DMS 273 (cell line): ENCODE measurements at regions not wholly inside any gene's neighbourhood (a gene's known extent, or its start where the extent isn't known, plus 50 kb on each side); places are given as distances from the start of the nearest gene placed in this dataset.

ENCODE experiments used
- DNase-seq: peaks from one replicate; lab custom pipeline; 2025; ENCODE audit not compliant: unreplicated experiment; lab: John Stamatoyannopoulos, UW

DNA sequence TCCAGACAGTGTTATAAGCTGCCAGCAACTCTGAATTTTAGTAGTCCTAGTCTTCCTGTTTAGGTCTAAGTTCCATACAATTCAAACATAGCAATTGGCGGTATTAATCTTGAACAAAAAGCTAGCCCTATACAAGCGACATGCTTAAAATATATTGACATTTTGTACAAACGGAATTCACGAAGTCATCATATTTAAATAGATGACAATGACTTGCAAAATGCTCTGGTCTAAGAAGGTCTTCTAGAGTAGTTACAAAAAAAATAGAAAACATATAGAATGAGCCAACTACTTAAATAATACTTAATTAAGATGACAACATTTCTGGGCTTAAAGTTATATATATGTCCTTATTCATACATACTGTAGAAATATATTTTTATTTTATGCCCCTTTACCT is 446.6 kb downstream of the ANKRD7 start:
- no peak for DNase-seq

GRCh38 chr7:118684796-118685195 is 460.3 kb downstream of the ANKRD7 start:
- no peak for DNase-seq

DNA sequence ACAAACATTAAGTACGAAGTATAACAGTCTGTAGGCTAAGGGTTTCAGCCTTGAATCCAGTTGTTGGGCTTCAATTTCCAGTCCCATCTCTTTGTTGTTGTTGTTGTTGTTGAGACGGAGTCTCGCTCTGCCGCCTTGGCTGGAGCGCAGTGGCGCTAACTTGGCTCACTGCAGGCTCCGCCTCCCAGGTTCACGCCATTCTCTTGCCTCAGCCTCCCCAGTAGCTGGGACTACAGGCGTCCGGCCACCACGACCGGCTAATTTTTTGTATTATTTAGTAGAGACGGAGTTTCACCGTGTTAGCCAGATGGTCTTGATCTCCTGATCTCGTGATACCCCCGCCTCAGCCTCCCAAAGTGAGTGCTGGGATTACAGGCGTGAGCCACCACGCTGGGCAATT is 464.9 kb downstream of the ANKRD7 start:
- DNase-seq, result no peak

DNA sequence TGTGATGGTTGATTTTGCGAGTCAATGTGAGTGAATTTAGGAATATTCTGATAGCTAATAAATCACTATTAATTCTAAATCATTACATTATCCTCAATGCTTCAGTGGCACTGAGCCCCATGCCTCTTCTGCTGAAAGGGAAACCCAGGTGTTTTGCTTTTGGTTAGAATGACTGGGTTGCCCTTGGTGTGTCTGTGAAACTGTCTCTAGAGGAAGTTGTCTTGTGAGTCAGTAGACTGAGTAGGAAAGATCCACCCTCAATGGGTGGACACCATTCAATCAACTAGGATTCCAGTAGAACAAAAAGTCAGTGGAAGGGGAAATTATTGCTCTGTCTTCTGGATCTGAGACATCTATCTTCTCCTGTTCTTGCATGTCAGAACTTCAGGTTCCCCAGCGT is 472.4 kb downstream of the ANKRD7 start:
- DNase-seq, result no peak

GRCh38 chr7:118699222-118699621 is 474.7 kb downstream of the ANKRD7 start:
- DNase-seq, result no peak

DNA sequence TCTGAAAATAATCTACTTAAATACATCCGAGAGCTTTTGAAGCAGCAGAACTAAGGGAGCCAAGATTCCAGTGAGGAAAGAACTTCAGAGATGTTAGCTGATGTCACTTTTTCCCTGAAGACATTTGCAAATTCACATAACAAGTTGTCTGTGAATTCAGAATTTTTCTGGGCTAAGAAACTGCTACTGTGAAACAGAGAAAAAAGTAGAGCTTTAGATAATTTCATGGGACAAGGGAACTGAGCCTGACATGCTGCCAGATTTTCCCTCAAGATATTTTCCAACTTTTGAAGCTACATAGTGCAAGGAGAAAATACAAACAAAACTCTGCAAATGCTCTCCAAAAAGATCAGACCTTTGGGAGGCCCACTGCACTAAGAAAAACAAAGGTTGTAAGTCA is 484.2 kb downstream of the ANKRD7 start:
- no peak for DNase-seq

DNA sequence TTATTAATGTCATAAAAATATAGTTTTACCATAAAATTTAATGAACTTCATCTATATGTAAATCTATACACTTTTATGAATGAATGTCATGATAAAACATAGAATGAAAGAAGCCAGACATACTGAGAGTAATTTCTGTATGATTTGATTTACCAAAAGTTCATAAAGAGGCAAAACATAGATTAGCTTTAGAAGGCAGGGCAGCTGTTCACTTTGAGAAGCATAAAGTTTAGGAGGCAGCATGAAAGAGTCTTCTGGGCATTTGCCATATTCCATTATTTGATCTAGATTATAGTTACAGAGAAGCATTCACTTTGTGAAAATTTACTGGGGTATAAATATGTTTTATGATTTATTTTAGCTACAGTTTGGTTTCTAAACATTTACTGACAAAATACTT is 487.2 kb downstream of the ANKRD7 start:
- no peak for DNase-seq

DNA sequence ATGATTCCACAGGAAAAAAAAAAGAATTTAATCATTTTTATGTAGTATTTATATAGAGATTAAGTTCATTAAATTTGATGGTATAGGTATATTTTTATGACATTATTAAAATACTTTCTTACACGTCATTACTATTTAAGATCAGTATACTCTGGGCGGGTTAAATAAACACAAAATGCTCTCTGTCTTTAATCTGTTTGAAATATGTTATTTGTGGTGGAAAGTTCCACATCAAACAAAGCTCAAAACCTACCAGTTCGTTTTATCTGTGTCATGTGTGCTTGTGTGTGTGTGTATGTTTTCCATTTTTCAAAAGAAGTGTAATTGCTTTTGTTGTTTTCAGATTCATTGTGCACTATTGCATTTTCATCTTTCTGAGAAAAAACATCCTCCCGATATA is 488.5 kb downstream of the ANKRD7 start:
- DNase-seq, result no peak

DNA sequence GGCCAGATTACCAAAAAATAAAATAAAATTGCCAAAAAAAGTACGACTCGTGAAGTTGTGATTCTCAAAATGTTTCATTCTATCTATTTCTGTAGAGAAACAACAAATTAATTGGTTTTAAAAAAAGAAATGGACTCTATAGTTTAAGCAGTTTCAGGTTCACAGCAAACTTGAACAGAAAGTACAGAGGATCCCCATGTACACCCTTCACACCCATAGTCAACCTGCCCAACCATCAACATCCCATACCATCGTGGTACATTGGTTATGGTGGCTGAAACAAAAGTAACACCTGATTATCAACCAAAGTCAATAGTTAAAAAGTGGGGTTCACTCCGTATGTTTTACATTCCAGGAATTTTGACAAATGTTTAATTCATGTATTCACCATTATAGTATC is 496.1 kb downstream of the ANKRD7 start:
- DNase-seq, result no peak

DNA sequence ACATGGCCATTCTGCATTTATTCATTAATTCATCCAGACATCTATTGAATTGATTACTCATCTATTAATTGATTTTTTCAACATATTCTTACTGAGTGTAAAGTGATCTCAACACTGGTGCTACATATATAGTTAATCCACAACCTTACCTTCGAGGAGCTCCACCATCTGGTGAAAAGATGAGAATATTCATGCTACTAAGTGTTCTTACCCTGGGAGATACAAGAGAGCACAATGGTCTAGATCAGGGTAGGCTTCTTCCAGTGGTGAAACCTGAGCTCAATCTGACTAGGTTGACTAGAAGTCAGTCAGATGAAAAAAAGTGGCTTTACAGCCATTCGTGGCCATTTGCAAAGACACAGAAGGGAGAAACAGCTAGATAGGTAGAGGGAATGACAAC is 507.4 kb downstream of the ANKRD7 start:
- DNase-seq, result peak; percentile 23

GRCh38 chr7:118734541-118734940 is 510.0 kb downstream of the ANKRD7 start:
- no peak for DNase-seq

DNA sequence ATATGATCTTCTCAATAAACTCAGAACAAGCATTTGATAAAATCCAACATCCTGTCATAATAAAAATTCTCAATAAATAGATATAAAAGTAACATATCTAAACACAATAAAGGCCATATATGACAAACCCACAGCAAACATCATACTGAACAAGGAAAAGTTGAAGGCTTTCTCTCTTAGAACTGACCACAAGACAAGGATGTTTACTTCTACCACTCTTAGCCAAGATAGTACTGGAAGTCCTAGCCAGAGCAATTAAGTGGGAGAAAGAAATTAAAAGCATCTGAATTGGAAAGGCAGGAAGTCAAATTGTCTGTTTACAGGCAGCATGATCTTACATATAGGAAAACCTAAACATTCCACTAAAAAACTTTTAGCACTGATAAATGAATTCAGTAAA is 510.9 kb downstream of the ANKRD7 start:
- DNase-seq, result no peak

- DNase-seq, result no peak
These were observed 513.4 kb downstream of the ANKRD7 start for GRCh38 chr7:118737935-118738334.

DNA sequence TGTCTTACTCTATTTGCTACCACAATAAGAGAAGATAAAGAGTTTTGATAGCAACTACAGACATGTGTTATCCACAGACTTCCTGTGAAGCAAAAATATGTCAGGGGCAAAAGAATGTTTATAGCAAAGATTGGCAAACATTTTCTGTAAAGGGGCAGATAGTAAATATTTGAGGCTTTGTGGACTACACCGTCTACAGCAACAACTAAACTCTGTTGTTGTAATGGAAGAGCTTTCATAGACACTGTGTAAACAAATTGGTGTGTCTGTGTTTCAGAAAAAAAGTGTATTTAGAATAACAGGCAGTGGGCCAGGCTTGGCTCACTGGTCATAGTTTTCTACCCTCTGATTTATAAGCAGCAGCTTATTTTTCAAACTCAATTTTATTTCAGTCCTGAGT is 521.4 kb downstream of the ANKRD7 start:
- DNase-seq, result no peak

DNA sequence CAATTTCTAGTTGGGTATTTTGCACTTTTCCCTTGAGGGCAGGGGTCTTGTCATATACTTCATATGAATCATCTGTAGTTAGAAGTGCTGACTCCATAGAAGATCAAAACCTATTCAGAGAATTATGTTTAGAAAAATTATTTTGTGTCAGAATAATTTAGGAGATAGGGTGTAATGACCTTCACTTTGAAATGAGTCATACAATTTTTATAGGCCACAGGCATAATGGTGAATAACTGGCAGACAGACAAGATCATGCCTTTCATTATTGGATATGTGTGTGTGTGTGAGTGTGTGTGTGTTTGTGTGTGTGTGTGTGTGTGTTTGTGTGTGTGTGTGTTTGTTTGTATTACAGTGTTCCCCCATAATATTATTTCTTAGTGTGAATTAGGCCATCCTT is 523.0 kb downstream of the ANKRD7 start:
- no peak for DNase-seq

DNA sequence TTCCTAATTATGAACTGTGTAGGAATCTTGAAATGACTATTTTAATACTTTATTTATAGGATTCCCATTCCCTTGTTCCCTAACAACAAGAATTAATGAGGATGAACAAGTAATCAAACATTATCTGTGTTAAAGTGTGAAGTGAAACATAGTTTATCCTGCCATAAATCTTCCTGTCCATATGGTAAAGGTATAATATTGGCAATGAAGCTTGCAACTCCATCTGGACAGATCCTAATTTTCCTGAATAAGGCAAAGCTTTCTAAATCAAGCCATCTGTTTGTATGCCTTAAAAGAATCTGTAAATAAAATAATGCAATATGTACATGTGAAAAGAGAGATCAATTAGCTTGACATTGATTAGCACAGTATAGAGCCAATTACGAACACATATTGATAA is 529.0 kb downstream of the ANKRD7 start:
- DNase-seq, result peak; percentile 89

GRCh38 chr7:118754608-118755007 is 530.1 kb downstream of the ANKRD7 start:
- no peak for DNase-seq

- DNase-seq, result peak; percentile 26
These were observed 530.6 kb downstream of the ANKRD7 start for GRCh38 chr7:118755067-118755625.

DNA sequence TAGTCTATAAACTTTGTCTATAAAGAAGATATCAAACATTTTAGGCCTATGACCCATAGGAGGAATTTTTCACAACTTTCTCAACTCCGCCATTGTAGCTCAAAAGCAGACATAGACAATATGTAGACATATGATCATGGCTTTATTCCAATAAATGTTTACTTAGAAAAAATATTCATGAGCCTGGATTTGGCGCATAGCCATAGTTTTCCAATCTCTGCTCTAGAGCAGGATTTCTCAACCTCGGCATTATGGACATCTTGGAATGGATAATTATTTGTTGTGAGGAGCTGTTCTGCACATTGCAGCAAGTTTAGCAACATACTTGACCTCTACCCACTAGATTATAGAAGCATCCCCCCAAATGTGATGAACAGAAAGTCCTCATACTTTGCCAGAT is 532.6 kb downstream of the ANKRD7 start:
- DNase-seq, result peak; percentile 47

DNA sequence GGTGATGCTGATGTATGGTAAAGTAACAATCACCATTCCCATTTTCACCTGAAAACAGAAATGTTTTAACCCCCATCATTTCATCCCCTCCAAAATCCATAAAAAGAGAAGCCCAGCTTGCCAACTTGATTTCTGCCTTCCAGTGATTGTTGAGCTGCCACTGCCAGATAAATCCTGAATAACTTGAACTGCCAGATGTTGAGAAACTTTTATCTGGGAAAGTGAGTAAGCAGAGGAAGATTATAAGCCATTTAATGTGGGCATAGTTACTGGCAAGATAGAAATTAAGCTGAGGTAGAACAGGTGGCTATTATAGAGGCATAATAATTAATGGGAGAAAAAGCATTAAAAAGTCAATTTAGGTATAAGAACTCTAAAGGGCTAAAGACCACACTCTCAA is 534.1 kb downstream of the ANKRD7 start:
- peak; percentile 55 for DNase-seq

- no peak for DNase-seq
These were observed 535.4 kb downstream of the ANKRD7 start for GRCh38 chr7:118759921-118760320.

- DNase-seq, result no peak
These were observed 537.9 kb downstream of the ANKRD7 start for GRCh38 chr7:118762451-118762850.

- peak; percentile 28 for DNase-seq
These were observed 539.7 kb downstream of the ANKRD7 start for GRCh38 chr7:118764221-118764620.

DNA sequence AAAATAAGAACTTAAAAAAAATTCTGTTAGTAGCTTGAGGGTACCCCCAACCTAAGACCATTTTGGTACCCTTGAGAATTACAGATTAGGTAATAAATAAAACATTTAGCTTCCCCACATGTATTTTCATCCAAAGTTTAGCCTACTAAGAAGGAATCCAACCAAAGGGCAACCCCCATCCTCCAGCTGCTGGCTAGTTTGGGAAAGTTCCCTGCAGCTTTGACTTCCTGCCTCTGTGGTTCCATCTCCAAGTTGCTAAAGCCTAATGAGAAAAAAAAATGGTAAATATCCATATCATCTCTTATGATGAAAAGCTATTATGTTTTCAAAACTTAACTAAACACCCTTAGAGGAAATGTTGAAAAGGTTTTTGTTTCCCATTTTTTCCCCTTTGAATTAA is 547.2 kb downstream of the ANKRD7 start:
- no peak for DNase-seq
